Activated CD8-positive, alpha-beta T cell treated with anti-CD3 and anti-CD28 coated beads, Interleukin-2, amount 10 ng/mL, durations not matched to agents 7 days and 5 days (primary cell): ENCODE measurements at regions not wholly inside any gene's neighbourhood (a gene's known extent, or its start where the extent isn't known, plus 50 kb on each side); places are given as distances from the start of the nearest gene placed in this dataset.

Source experiments
- ATAC-seq: fragments of 150-1000 bp; cut with Tn5 transposase; one replicate; pipeline ENCODE4 v1.10.0; 2021; ENCODE audit warnings: moderate library complexity
- CTCF ChIA-PET: fragments of 350-600 bp; sonication (Branson Sonifier 250); formaldehyde crosslinking; loops from one replicate; lab custom pipeline; 2021; ENCODE audit warnings: antibody characterized with exemption; lab: Charles Lee
- POLR2A ChIA-PET: fragments of 350-600 bp; sonication (Branson Sonifier 250); formaldehyde crosslinking; loops from one replicate; lab custom pipeline; 2021; ENCODE audit warnings: antibody characterized with exemption; lab: Charles Lee
- DNase-seq: peaks from one replicate; pipeline ENCODE4 v3.0.0-alpha.2; 2020
- H3K27ac Mint-ChIP-seq: one replicate; pipeline ENCODE4 v1.8.0; 2021; ENCODE audit warnings: mild to moderate bottlenecking, mixed read lengths
- H3K27me3 Mint-ChIP-seq: one replicate; pipeline ENCODE4 v1.8.0; 2021; ENCODE audit warnings: low read depth, mixed read lengths
- H3K36me3 Mint-ChIP-seq: one replicate; pipeline ENCODE4 v1.8.0; 2021; ENCODE audit warnings: low read depth, mixed read lengths
- H3K4me1 Mint-ChIP-seq: one replicate; pipeline ENCODE4 v1.8.0; 2021; ENCODE audit warnings: low read depth, mixed read lengths
- H3K4me3 Mint-ChIP-seq: one replicate; pipeline ENCODE4 v1.8.0; 2021; ENCODE audit warnings: mild to moderate bottlenecking, mixed read lengths
- H3K9me3 Mint-ChIP-seq: one replicate; pipeline ENCODE4 v1.8.0; 2022; ENCODE audit warnings: mixed read lengths; ENCODE audit not compliant: insufficient read depth

GRCh38 chr9:86788456-86788855, 158.8 kb downstream of the GAS1 start:
- no peak overlapping the region for H3K27ac Mint-ChIP-seq
- H3K27me3 Mint-ChIP-seq: peaks cover 3% of the 10 kb centered on the region
- DNase-seq (no peak), ATAC-seq (no peak)
- H3K4me1 Mint-ChIP-seq: no peaks in the 10 kb centered on the region
- ChIA-PET POLR2A (no interaction called here), CTCF (no interaction called here)
- H3K9me3 Mint-ChIP-seq: no peaks in the 10 kb centered on the region
- H3K36me3 Mint-ChIP-seq: no peaks in the 10 kb centered on the region
- no peak overlapping the region for H3K4me3 Mint-ChIP-seq

GRCh38 chr9:86783884-86784283, 163.4 kb downstream of the GAS1 start:
- Mint-ChIP-seq H3K4me3 (no peak overlapping the region), H3K4me1 (no peaks in the 10 kb centered on the region), H3K27me3 (no peaks in the 10 kb centered on the region), H3K9me3 (no peaks in the 10 kb centered on the region), H3K36me3 (no peaks in the 10 kb centered on the region), H3K27ac (no peak overlapping the region)
- ATAC-seq (no peak), DNase-seq (no peak)
- POLR2A ChIA-PET: no interaction called here
- CTCF ChIA-PET: no interaction called here

DNA sequence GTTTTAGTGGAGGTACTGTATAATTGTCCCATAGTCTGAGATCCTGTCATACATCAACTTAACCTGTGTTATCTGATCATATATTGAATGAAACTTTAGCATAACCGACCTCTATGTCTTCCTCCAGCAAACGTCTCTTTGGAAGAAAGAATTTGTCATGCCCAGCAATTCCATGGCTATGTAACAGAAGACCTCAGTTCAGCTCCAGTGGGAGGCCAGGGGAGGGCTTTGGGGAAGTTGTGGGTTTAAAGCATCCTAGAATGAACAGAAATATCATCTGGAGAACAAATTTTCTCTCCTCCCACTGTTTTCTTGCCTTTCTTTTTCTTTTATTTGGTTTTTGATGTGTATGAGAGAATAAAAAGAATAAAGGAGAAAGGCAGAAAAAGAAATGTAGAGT, 164.5 kb downstream of the GAS1 start:
- Mint-ChIP-seq H3K4me3 (no peak overlapping the region), H3K36me3 (no peaks in the 10 kb centered on the region)

GRCh38 chr9:86778761-86779160, 168.5 kb downstream of the GAS1 start:
- H3K27ac Mint-ChIP-seq: no peak overlapping the region
- no peaks in the 10 kb centered on the region for H3K9me3 Mint-ChIP-seq
- ChIA-PET CTCF (no interaction called here), POLR2A (no interaction called here)
- H3K36me3 Mint-ChIP-seq: no peaks in the 10 kb centered on the region
- no peaks in the 10 kb centered on the region for H3K4me1 Mint-ChIP-seq
- ATAC-seq (no peak), DNase-seq (no peak)
- peaks cover 4% of the 10 kb centered on the region for H3K27me3 Mint-ChIP-seq
- no peak overlapping the region for H3K4me3 Mint-ChIP-seq

More for the DNA sequence above, 164.5 kb downstream of the GAS1 start:
- POLR2A ChIA-PET: no interaction called here
- CTCF ChIA-PET: no interaction called here
- no peak for DNase-seq
- no peaks in the 10 kb centered on the region for H3K4me1 Mint-ChIP-seq
- no peaks in the 10 kb centered on the region for H3K9me3 Mint-ChIP-seq
- no peak overlapping the region for H3K27ac Mint-ChIP-seq
- ATAC-seq: no peak
- no peaks in the 10 kb centered on the region for H3K27me3 Mint-ChIP-seq

- Mint-ChIP-seq H3K9me3 (no peaks in the 10 kb centered on the region), H3K4me3 (no peak overlapping the region), H3K27ac (no peak overlapping the region), H3K36me3 (no peaks in the 10 kb centered on the region), H3K4me1 (no peaks in the 10 kb centered on the region), H3K27me3 (peaks cover 4% of the 10 kb centered on the region)
- no peak for ATAC-seq
- ChIA-PET POLR2A (no interaction called here), CTCF (no interaction called here)
- DNase-seq: no peak
Measured at GRCh38 chr9:86775718-86776117, 171.6 kb downstream of the GAS1 start.

GRCh38 chr9:86774116-86774515, 173.2 kb downstream of the GAS1 start:
- no peak for ATAC-seq
- Mint-ChIP-seq H3K4me1 (no peaks in the 10 kb centered on the region), H3K9me3 (no peaks in the 10 kb centered on the region), H3K27ac (no peak overlapping the region), H3K27me3 (peaks cover 4% of the 10 kb centered on the region), H3K36me3 (no peaks in the 10 kb centered on the region), H3K4me3 (no peak overlapping the region)
- DNase-seq: no peak
- ChIA-PET CTCF (no interaction called here), POLR2A (no interaction called here)

DNA sequence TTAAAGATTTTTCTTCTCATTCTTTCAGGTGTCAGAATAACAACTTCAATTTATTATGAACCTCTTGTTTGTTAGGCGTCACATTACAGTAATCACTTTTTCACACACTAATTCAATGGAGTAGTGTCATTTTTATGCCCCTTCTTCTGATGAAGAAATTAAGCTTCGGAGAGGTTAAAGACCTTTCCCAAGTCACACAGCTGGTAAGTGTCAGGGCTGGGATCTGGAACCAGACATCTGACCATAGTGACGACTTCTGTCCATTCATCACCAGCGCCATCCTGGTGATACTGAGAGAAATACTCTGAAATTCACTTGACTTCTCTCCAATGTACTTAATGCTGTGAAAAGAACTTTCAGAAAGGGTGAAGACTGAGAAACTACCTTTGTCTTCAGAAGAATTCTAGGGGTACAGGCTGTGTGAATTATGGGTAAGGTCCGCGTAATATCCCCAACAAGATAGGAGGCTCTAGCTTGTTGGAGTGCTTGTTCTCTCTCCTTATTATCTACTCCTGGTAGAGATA, 173.8 kb downstream of the GAS1 start:
- H3K4me1 Mint-ChIP-seq: no peaks in the 10 kb centered on the region
- peaks cover 4% of the 10 kb centered on the region for H3K27me3 Mint-ChIP-seq
- ChIA-PET POLR2A (no interaction called here), CTCF (no interaction called here)
- no peaks in the 10 kb centered on the region for H3K36me3 Mint-ChIP-seq
- DNase-seq (no peak), ATAC-seq (no peak)
- no peaks in the 10 kb centered on the region for H3K9me3 Mint-ChIP-seq
- no peak overlapping the region for H3K4me3 Mint-ChIP-seq
- no peak overlapping the region for H3K27ac Mint-ChIP-seq

GRCh38 chr9:86772635-86772993, 174.7 kb downstream of the GAS1 start:
- CTCF ChIA-PET: no interaction called here
- POLR2A ChIA-PET: no interaction called here

GRCh38 chr9:86771941-86772634, 175.2 kb downstream of the GAS1 start:
- no peaks in the 10 kb centered on the region for H3K9me3 Mint-ChIP-seq
- CTCF ChIA-PET: no interaction called here
- H3K4me1 Mint-ChIP-seq: no peaks in the 10 kb centered on the region
- peaks cover 4% of the 10 kb centered on the region for H3K27me3 Mint-ChIP-seq
- H3K36me3 Mint-ChIP-seq: no peaks in the 10 kb centered on the region
- H3K27ac Mint-ChIP-seq: no peak overlapping the region
- ATAC-seq (no peak), DNase-seq (no peak)
- POLR2A ChIA-PET: no interaction called here
- no peak overlapping the region for H3K4me3 Mint-ChIP-seq

More at GRCh38 chr9:86772635-86772993, 174.7 kb downstream of the GAS1 start:
- H3K27me3 Mint-ChIP-seq: peaks cover 4% of the 10 kb centered on the region
- no peak overlapping the region for H3K4me3 Mint-ChIP-seq
- DNase-seq (no peak), ATAC-seq (no peak)
- H3K9me3 Mint-ChIP-seq: no peaks in the 10 kb centered on the region
- H3K27ac Mint-ChIP-seq: no peak overlapping the region
- no peaks in the 10 kb centered on the region for H3K4me1 Mint-ChIP-seq
- no peaks in the 10 kb centered on the region for H3K36me3 Mint-ChIP-seq

DNA sequence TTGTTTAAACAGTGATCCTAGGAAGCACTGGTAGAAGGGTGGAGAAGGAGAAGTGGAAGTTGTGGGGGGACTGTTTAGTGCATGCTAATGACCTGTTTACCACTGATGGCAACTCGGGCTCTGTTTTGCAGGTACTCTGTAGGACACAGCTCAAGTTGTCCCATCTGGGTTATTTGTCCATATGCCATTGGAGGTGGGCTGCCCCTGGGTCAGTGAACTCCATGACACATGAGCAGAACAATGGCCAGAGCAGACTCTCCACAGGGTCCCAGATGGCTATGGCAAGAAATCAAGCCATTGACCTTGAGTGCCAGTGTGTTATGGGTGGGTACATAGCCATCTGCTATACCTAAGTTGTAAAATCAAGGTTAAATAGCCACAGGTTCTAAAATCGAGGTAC, 175.9 kb downstream of the GAS1 start:
- no peak for DNase-seq
- Mint-ChIP-seq H3K4me3 (no peak overlapping the region), H3K27me3 (peaks cover 3% of the 10 kb centered on the region), H3K4me1 (no peaks in the 10 kb centered on the region), H3K36me3 (no peaks in the 10 kb centered on the region), H3K9me3 (no peaks in the 10 kb centered on the region), H3K27ac (no peak overlapping the region)
- ChIA-PET POLR2A (no interaction called here), CTCF (no interaction called here)
- no peak for ATAC-seq

GRCh38 chr9:86768709-86769108, 178.6 kb downstream of the GAS1 start:
- CTCF ChIA-PET: no interaction called here
- DNase-seq: no peak
- Mint-ChIP-seq H3K27ac (no peak overlapping the region), H3K4me1 (no peaks in the 10 kb centered on the region), H3K4me3 (no peak overlapping the region), H3K27me3 (no peaks in the 10 kb centered on the region), H3K9me3 (no peaks in the 10 kb centered on the region), H3K36me3 (no peaks in the 10 kb centered on the region)
- POLR2A ChIA-PET: no interaction called here
- ATAC-seq: no peak

DNA sequence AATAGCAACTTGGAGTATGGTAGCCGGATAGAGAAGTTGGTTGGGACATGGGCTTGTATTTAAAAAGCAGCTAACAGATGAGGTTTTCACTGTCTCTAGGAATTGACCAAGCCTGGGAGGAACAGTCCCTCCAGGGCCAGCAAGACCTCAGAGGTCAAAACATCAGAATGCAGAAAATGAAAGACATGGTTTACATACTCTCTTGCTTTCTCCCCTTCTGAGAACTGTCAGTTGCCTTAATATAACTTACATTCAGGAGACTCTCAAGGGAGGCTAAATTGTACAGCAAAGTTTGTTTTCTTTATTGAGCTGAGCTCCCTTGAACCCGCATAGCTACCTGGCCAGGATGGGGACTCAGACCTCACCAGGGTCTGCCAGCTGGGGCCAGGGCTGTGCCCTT, 179.3 kb downstream of the GAS1 start:
- Mint-ChIP-seq H3K4me3 (no peak overlapping the region), H3K9me3 (no peaks in the 10 kb centered on the region), H3K4me1 (no peaks in the 10 kb centered on the region), H3K36me3 (no peaks in the 10 kb centered on the region), H3K27ac (no peak overlapping the region), H3K27me3 (no peaks in the 10 kb centered on the region)
- DNase-seq (no peak), ATAC-seq (no peak)
- POLR2A ChIA-PET: no interaction called here
- CTCF ChIA-PET: no interaction called here

GRCh38 chr9:86767373-86767772, 179.9 kb downstream of the GAS1 start:
- POLR2A ChIA-PET: no interaction called here
- Mint-ChIP-seq H3K27me3 (no peaks in the 10 kb centered on the region), H3K27ac (no peak overlapping the region), H3K36me3 (no peaks in the 10 kb centered on the region), H3K4me1 (no peaks in the 10 kb centered on the region), H3K4me3 (no peak overlapping the region), H3K9me3 (no peaks in the 10 kb centered on the region)
- CTCF ChIA-PET: no interaction called here
- no peak for ATAC-seq
- no peak for DNase-seq
